Parathyroid adenoma (tissue), 2 donors: ENCODE measurements at regions not wholly inside any gene's neighbourhood (a gene's known extent, or its start where the extent isn't known, plus 50 kb on each side); places are given as distances from the start of the nearest gene placed in this dataset.

Source experiments
- H2AFZ ChIP-seq: fragments of 300-600 bp; sonication (generic); one replicate; pipeline ENCODE4 v1.7.0; 2017; ENCODE audit warnings: antibody characterized with exemption, mild to moderate bottlenecking
- H3K27ac ChIP-seq: fragments of 300-600 bp; sonication (generic); one replicate; pipeline ENCODE4 v1.7.0; 2017
- H3K27me3 ChIP-seq: fragments of 300-600 bp; sonication (generic); one replicate; pipeline ENCODE4 v1.7.0; 2017; ENCODE audit warnings: low read length; ENCODE audit not compliant: control insufficient read depth, insufficient read depth
- H3K36me3 ChIP-seq: fragments of 300-600 bp; sonication (generic); one replicate; pipeline ENCODE4 v1.7.0; 2017; ENCODE audit warnings: low read length; ENCODE audit not compliant: control insufficient read depth, insufficient read depth
- H3K4me1 ChIP-seq: fragments of 300-600 bp; sonication (generic); one replicate; pipeline ENCODE4 v1.7.0; 2017; ENCODE audit warnings: control low read depth
- H3K4me2 ChIP-seq: fragments of 300-600 bp; sonication (generic); one replicate; pipeline ENCODE4 v1.7.0; 2017; ENCODE audit warnings: low read length
- H3K4me3 ChIP-seq: fragments of 300-600 bp; sonication (generic); one replicate; pipeline ENCODE4 v1.7.0; 2017; ENCODE audit warnings: low read depth, low read length
- H3K79me2 ChIP-seq: fragments of 300-600 bp; sonication (generic); one replicate; pipeline ENCODE4 v1.7.0; 2017; ENCODE audit warnings: control low read depth
- H3K9ac ChIP-seq: fragments of 300-600 bp; sonication (generic); one replicate; pipeline ENCODE4 v1.7.0; 2017; ENCODE audit warnings: mild to moderate bottlenecking
- H3K9me3 ChIP-seq: fragments of 300-600 bp; sonication (generic); one replicate; pipeline ENCODE4 v1.7.0; 2017; ENCODE audit warnings: low read length; ENCODE audit not compliant: control insufficient read depth
- TF ChIP-seq, protein P1 (sequence below): fragments of 300-600 bp; sonication (generic); IDR thresholded peaks from one replicate; pipeline ENCODE4 v1.7.0; 2017; ENCODE audit warnings: antibody characterized with exemption, mild to moderate bottlenecking
- donor health status: primary hyperparathyroidism.

DNA sequence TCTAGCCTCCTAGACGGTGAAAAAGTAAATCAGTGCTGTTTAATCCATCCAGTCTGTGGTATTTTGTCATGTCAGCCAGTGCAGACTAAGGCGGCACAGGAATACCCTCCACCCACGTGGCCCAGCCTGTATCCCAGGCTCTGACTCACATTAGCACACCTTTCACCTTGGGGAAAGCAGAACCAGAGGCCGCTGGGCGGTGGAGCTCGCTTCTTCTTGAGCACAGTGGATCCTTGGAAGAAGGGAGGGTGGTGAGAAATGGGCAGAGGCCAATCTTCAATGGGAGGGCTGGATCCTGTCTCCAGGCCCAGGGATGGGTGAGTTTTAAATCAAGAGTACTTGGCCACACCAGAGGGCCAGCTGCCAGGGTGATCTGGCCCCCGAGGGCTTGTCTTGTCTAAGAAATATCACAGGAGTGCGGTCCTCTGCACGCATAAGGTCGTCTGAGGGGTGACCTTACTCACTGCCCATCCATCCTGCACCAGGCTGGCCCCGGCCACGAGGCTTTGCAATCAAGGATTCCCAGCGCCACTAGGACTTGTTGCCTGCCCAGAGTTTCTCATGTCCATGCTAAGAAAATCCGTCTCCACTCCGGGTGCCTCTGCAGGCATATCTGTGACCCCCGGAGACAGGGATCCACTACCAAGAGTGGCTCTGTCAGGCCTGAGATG lies 658.5 kb downstream of the BRD1 start:
- Histone ChIP-seq H3K4me1 (no peaks in the 10 kb centered on the region), H3K27ac (no peak overlapping the region), H3K9me3 (no peaks in the 10 kb centered on the region), H3K4me2 (no peak overlapping the region), H3K9ac (no peak overlapping the region), H3K79me2 (no peaks in the 10 kb centered on the region), H3K27me3 (no peaks in the 10 kb centered on the region), H2AFZ (no peak overlapping the region), H3K4me3 (no peak overlapping the region), H3K36me3 (no peaks in the 10 kb centered on the region)
- TF ChIP-seq, protein P1, sequence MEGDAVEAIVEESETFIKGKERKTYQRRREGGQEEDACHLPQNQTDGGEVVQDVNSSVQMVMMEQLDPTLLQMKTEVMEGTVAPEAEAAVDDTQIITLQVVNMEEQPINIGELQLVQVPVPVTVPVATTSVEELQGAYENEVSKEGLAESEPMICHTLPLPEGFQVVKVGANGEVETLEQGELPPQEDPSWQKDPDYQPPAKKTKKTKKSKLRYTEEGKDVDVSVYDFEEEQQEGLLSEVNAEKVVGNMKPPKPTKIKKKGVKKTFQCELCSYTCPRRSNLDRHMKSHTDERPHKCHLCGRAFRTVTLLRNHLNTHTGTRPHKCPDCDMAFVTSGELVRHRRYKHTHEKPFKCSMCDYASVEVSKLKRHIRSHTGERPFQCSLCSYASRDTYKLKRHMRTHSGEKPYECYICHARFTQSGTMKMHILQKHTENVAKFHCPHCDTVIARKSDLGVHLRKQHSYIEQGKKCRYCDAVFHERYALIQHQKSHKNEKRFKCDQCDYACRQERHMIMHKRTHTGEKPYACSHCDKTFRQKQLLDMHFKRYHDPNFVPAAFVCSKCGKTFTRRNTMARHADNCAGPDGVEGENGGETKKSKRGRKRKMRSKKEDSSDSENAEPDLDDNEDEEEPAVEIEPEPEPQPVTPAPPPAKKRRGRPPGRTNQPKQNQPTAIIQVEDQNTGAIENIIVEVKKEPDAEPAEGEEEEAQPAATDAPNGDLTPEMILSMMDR, result no peak

DNA sequence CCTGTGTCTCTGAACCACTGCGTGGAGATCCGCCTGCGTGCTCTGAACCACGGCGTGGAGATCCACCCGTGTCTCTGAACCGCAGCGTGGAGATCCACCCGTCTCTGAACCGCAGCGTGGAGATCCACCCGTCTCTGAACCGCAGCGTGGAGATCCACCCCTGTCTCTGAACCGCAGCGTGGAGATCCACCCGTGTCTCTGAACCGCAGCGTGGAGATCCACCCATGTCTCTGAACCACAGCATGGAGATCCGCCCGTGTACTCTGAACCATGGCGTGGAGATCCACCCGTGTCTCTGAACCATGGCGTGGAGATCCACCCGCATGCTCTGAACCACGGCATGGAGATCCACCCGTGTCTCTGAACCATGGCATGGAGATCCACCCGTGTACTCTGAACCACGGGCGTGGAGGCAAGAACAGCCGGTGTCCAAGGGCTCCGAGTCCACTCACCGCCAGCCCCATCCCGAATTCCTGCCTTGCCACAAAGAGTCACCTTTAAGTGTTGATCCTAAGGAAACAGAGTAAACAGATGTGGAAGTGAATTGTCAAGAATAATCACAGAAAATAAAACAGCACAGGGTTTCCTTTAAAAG lies 659.4 kb downstream of the BRD1 start:
- TF ChIP-seq, protein P1, result no peak

DNA sequence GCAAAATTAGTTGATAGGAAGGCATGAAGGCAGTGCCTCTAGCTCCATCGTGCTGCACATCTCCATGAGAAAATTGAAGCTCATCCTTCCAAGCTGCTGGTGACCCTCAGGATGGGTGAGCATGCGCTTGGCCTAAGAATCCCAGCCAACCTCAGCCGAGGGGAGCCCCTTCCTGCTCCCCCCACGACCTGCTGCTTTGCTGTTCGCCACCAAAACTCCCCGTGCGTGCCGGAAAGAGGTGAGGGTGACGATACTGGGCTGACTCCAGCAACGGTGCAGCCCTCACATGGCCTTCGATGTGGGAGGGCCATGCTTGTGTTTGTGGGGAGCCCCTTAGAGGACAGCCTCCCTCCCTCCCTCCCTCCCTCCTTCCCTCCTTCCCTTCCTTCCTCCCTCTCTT lies 660.9 kb downstream of the BRD1 start:
- H3K4me3 ChIP-seq, result no peak overlapping the region
- no peaks in the 10 kb centered on the region for H3K4me1 ChIP-seq
- TF ChIP-seq, protein P1, result no peak
- no peak overlapping the region for H3K27ac ChIP-seq
- no peaks in the 10 kb centered on the region for H3K9me3 ChIP-seq
- H3K36me3 ChIP-seq, result no peaks in the 10 kb centered on the region
- no peaks in the 10 kb centered on the region for H3K27me3 ChIP-seq
- no peak overlapping the region for H3K4me2 ChIP-seq
- H3K79me2 ChIP-seq, result no peaks in the 10 kb centered on the region
- H2AFZ ChIP-seq, result no peak overlapping the region
- H3K9ac ChIP-seq, result no peak overlapping the region

More for the DNA sequence above, 659.4 kb downstream of the BRD1 start:
- no peak overlapping the region for H2AFZ ChIP-seq
- no peaks in the 10 kb centered on the region for H3K9me3 ChIP-seq
- H3K4me1 ChIP-seq, result no peaks in the 10 kb centered on the region
- H3K4me3 ChIP-seq, result no peak overlapping the region
- H3K79me2 ChIP-seq, result no peaks in the 10 kb centered on the region
- no peak overlapping the region for H3K9ac ChIP-seq
- H3K27ac ChIP-seq, result no peak overlapping the region
- H3K27me3 ChIP-seq, result no peaks in the 10 kb centered on the region
- H3K4me2 ChIP-seq, result no peak overlapping the region
- H3K36me3 ChIP-seq, result no peaks in the 10 kb centered on the region

DNA sequence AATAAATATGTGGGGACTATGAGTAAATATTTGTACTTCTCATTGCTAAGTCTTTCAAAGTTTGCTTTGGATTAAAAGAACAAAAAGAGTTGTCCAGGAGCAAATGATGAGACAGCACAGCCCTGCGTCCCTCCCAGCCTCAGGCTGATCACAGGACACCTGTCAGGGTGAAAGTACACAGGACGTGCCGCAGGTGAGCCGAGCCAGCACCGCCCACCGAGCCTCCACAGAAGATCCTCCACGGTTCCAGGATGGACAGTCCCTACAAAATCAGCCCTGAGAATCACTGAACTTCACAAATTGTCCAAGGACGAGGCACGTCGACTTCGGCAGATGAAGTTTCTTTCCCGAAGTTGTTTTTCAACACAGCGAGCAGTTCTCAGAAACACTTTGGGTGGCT lies 661.5 kb downstream of the BRD1 start:
- H3K4me3 ChIP-seq, result no peak overlapping the region
- no peaks in the 10 kb centered on the region for H3K27me3 ChIP-seq
- H3K36me3 ChIP-seq, result no peaks in the 10 kb centered on the region
- TF ChIP-seq, protein P1, result no peak
- no peak overlapping the region for H3K27ac ChIP-seq
- H3K4me2 ChIP-seq, result no peak overlapping the region
- H3K79me2 ChIP-seq, result no peaks in the 10 kb centered on the region
- H3K9ac ChIP-seq, result no peak overlapping the region
- H3K4me1 ChIP-seq, result no peaks in the 10 kb centered on the region
- H3K9me3 ChIP-seq, result no peaks in the 10 kb centered on the region
- no peak overlapping the region for H2AFZ ChIP-seq
